ENCODE measurements at regions not wholly inside any gene's neighbourhood (a gene's known extent, or its start where the extent isn't known, plus 50 kb on each side); places are given as distances from the start of the nearest gene placed in this dataset.
"Not testable (repeated sequence)": the region's sequence is repeated elsewhere in the genome, so short reads cannot be mapped to it uniquely, and the experiment has no call there.

DNA sequence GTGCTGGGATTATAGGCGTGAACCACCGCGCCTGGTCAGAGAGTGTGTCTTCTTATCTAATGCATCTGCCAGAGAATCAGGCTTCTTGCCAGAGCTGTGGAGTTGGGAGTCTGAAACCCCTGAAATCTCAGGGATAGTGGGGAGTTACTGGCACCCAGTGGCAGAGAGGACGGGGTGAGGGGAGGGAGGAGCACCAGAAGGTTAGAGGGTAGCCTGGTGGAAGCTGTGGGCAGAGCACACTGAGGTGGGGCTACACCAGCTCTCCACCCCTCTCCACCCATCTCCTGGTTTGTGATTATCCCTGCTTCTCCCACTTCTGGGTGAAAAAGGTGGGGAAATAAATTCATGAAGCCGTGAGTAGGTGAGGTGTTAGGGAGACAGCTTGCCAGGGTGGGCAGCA is 63.9 kb upstream of the FAM153A start:
- H3K4me3 Mint-ChIP-seq; H3K4me1 Mint-ChIP-seq; H3K9me3 Mint-ChIP-seq (ENCODE audit: low read depth); H3K27me3 Mint-ChIP-seq; CTCF ChIA-PET; intact Hi-C loops (cut with DNase I, micrococcal nuclease); H3K36me3 Mint-ChIP-seq (ENCODE audit: low read depth); H3K27ac Mint-ChIP-seq; POLR2A ChIA-PET: not testable (repeated sequence)
- DNase-seq (peak; percentile 11), ATAC-seq (peak; percentile 53)

DNA sequence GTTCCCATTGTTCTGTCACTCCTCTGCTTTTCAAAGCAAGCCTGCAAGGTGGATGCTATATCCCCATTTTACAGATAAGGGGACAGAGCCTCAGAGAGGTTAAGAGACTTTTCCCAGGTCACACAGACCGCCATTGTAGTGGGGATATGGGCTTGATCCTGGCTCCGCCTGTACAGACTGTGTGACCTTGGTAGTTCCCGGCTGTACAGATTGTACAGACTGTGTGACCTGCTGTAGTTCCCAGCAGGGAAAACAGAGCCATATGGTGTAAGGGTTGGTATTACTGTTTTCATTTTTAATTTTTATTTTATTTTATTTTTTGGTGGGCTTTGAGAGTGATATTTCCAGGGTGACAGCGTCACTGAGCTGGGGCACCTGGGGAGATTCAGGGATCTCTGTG is 63.2 kb upstream of the FAM153A start:
- H3K36me3 Mint-ChIP-seq (ENCODE audit: low read depth); H3K9me3 Mint-ChIP-seq (ENCODE audit: low read depth); H3K27ac Mint-ChIP-seq; ATAC-seq; CTCF ChIA-PET; H3K27me3 Mint-ChIP-seq; intact Hi-C loops (cut with DNase I, micrococcal nuclease); H3K4me1 Mint-ChIP-seq; DNase-seq; H3K4me3 Mint-ChIP-seq; POLR2A ChIA-PET: not testable (repeated sequence)

DNA sequence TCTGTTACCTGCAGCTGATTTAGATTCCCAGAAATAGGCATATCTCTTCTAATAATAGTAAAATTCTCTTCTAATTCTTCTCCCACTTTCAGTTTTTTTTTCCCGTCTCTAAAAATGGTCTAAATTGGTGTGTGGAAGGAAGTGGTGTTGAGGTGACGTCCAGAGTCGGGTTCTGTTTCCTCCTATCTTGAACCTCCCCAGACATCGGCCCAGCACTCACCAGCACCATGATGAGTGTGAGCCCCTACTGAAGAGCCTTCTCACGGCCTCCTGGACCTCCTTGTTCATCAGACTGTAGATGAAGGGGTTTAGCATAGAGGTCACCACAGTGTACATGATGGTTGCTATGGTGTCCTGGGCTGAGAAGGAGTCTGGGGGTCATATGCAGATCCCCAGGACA is 53.5 kb upstream of the FAM153A start:
- H3K27me3 Mint-ChIP-seq; POLR2A ChIA-PET; H3K9me3 Mint-ChIP-seq (ENCODE audit: low read depth); DNase-seq; H3K4me3 Mint-ChIP-seq; H3K36me3 Mint-ChIP-seq (ENCODE audit: low read depth); intact Hi-C loops (cut with DNase I, micrococcal nuclease); CTCF ChIA-PET: not testable (repeated sequence)
- ATAC-seq = peak; percentile 32
- Mint-ChIP-seq H3K27ac (peak overlapping the region; percentile 77), H3K4me1 (peaks cover 11% of the 10 kb centered on the region)
